OCI-LY3 (cell line): ENCODE measurements at regions not wholly inside any gene's neighbourhood (a gene's known extent, or its start where the extent isn't known, plus 50 kb on each side); places are given as distances from the start of the nearest gene placed in this dataset.

Source experiments
- H2AFZ ChIP-seq: fragments of 200-600, 300-600 bp; shearing (Covaris generic); 2 replicates; pipeline ENCODE4 v1.6.0; 2014; ENCODE audit warnings: antibody characterized with exemption, low read depth, low read length
- H3K27ac ChIP-seq: fragments of 200-600, 300-600 bp; sonication (generic); 2 replicates; pipeline ENCODE4 v1.5.1; 2014; ENCODE audit warnings: mild to moderate bottlenecking, low read length, moderate library complexity, mixed read lengths
- H3K27me3 ChIP-seq: fragments of 200-600, 300-600 bp; sonication (generic); 2 replicates; pipeline ENCODE4 v1.6.1; 2014; ENCODE audit warnings: low read depth, low read length, mixed read lengths
- H3K36me3 ChIP-seq: fragments of 200-600, 300-600 bp; sonication (generic); replicated peaks from 2 replicates; pipeline ENCODE3; 2014; ENCODE audit warnings: low read depth, low read length, mixed read lengths
- H3K4me1 ChIP-seq: fragments of 300-600, 200-600 bp; sonication (generic); 2 replicates; pipeline ENCODE4 v1.6.1; 2014; ENCODE audit warnings: low read length, mixed read lengths
- H3K4me2 ChIP-seq: fragments of 200-600, 300-600 bp; sonication (generic); 2 replicates; pipeline ENCODE4 v1.6.1; 2014; ENCODE audit warnings: low read length, mixed read lengths
- H3K4me3 ChIP-seq: fragments of 300-600, 200-600 bp; sonication (generic); 2 replicates; pipeline ENCODE4 v1.5.1; 2014; ENCODE audit warnings: antibody characterized with exemption, mild to moderate bottlenecking, low read length, moderate library complexity
- H3K79me2 ChIP-seq: fragments of 300-600, 200-600 bp; shearing (Covaris generic); 2 replicates; pipeline ENCODE4 v1.6.1; 2014; ENCODE audit warnings: mild to moderate bottlenecking, low read length, mixed read lengths
- H3K9ac ChIP-seq: fragments of 300-600, 200-600 bp; shearing (Covaris generic); 2 replicates; pipeline ENCODE4 v1.6.0; 2014; ENCODE audit warnings: mild to moderate bottlenecking, low read length, moderate library complexity
- H3K9me3 ChIP-seq: fragments of 200-600, 300-600 bp; shearing (Covaris generic); 2 replicates; pipeline ENCODE4 v1.6.1; 2014; ENCODE audit warnings: low read length, mixed read lengths; ENCODE audit not compliant: insufficient read depth
- H4K20me1 ChIP-seq: fragments of 200-600, 300-600 bp; sonication (generic); 2 replicates; pipeline ENCODE4 v1.6.1; 2016; ENCODE audit warnings: low read length, mixed read lengths; ENCODE audit not compliant: insufficient read depth
- CTCF ChIP-seq: fragments of 200-600, 300-600 bp; sonication (generic); IDR thresholded peaks from 2 replicates; pipeline ENCODE4 v1.5.1; 2014; ENCODE audit warnings: antibody characterized with exemption, low read length, low read depth
- EZH2phosphoT487 ChIP-seq: fragments of 200-600 bp; shearing (Covaris generic); IDR thresholded peaks from 2 replicates; pipeline ENCODE4 v1.6.1; 2018; ENCODE audit warnings: antibody characterized with exemption, mixed run types, low read depth

- Histone ChIP-seq H3K9me3 (no peaks in the 10 kb centered on the region), H3K27me3 (no peaks in the 10 kb centered on the region), H3K36me3 (no peaks in the 10 kb centered on the region), H3K4me3 (no peak overlapping the region), H3K27ac (no peak overlapping the region), H2AFZ (no peak overlapping the region), H3K4me2 (no peak overlapping the region), H3K4me1 (peaks cover 4% of the 10 kb centered on the region), H3K9ac (no peak overlapping the region), H3K79me2 (no peaks in the 10 kb centered on the region), H4K20me1 (no peaks in the 10 kb centered on the region)
- no peak for TF ChIP-seq CTCF
- no peak for TF ChIP-seq EZH2phosphoT487
Observed at GRCh38 chr5:35408146-35408545, 177.9 kb upstream of the PRLR start.

DNA sequence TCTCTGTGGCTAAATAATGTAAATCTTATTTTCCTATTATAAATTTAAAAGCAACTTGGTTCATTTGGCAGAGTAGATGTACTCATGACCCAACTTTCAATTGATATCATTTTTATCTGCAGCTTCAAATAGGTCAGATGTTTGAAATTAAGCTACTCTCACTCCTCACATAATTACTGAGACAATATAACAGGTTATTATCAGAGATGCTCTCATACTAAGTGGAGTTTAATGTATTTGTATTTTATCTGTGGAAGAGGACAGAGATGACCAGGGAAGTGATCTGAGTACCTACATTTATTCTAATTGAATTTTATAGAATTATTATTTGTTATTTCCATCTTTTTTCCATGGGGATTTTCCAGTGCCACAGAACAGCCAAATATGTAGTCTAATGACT, 177.4 kb upstream of the PRLR start:
- Histone ChIP-seq H2AFZ (no peak overlapping the region), H3K9me3 (no peaks in the 10 kb centered on the region), H3K79me2 (no peaks in the 10 kb centered on the region), H3K9ac (no peak overlapping the region), H3K27ac (no peak overlapping the region), H3K27me3 (no peaks in the 10 kb centered on the region), H3K4me1 (peaks cover 8% of the 10 kb centered on the region), H3K4me2 (no peak overlapping the region), H4K20me1 (no peaks in the 10 kb centered on the region), H3K36me3 (no peaks in the 10 kb centered on the region), H3K4me3 (no peak overlapping the region)
- TF ChIP-seq CTCF = no peak

DNA sequence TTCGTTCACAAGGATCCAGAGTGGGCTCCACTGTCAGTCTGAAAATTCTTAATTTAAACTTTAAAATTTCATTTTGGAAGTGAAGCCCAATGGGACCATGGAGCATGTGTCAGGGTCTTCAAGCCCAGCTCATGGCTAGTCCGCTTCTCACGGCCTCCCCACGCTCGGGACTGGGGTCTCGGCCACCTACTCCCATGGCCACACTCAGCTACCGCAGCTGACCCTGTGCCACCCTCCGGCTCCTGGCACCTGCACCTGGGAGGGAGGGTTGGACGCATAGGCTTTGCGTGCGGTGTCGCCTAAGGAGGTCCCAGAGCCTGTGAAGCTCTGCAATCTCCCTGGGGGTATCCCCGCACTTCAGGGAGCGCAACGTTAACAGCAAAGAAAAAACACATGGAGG, 175.7 kb upstream of the PRLR start:
- Histone ChIP-seq H3K4me3 (no peak overlapping the region), H3K36me3 (no peaks in the 10 kb centered on the region), H3K27me3 (no peaks in the 10 kb centered on the region), H3K79me2 (no peaks in the 10 kb centered on the region), H3K9me3 (no peaks in the 10 kb centered on the region), H4K20me1 (no peaks in the 10 kb centered on the region), H3K4me1 (peaks cover 8% of the 10 kb centered on the region), H3K27ac (no peak overlapping the region), H2AFZ (no peak overlapping the region), H3K4me2 (no peak overlapping the region), H3K9ac (no peak overlapping the region)
- no peak for TF ChIP-seq CTCF
- TF ChIP-seq EZH2phosphoT487 = no peak

- Histone ChIP-seq H3K27ac (no peak overlapping the region), H3K79me2 (no peaks in the 10 kb centered on the region), H3K9ac (no peak overlapping the region), H3K4me1 (peaks cover 8% of the 10 kb centered on the region), H3K36me3 (no peaks in the 10 kb centered on the region), H3K4me3 (no peak overlapping the region), H3K4me2 (no peak overlapping the region), H3K9me3 (no peaks in the 10 kb centered on the region), H4K20me1 (no peaks in the 10 kb centered on the region), H3K27me3 (no peaks in the 10 kb centered on the region), H2AFZ (no peak overlapping the region)
- no peak for TF ChIP-seq EZH2phosphoT487
- no peak for TF ChIP-seq CTCF
Observed at GRCh38 chr5:35404701-35405100, 174.4 kb upstream of the PRLR start.
